Fibroblast of lung (primary cell): ENCODE measurements at regions not wholly inside any gene's neighbourhood (a gene's known extent, or its start where the extent isn't known, plus 50 kb on each side); places are given as distances from the start of the nearest gene placed in this dataset.

Source experiments
- DNase-seq, 2 donors: peaks; one replicate each; pipeline versions ENCODE4 v3.0.0 to v3.0.0-alpha.2; 2010; ENCODE audit warnings: low read depth in 2 of 2
- H2AFZ ChIP-seq: 2 replicates; pipeline ENCODE4 v1.5.1; 2012; ENCODE audit warnings: low read length, control low read depth, inconsistent platforms
- H3K27ac ChIP-seq: 2 replicates; pipeline ENCODE4 v1.5.1; 2011; ENCODE audit warnings: low read length, control low read depth; ENCODE audit not compliant: insufficient read depth
- H3K27me3 ChIP-seq: 2 replicates; pipeline ENCODE4 v1.5.1; 2011; ENCODE audit warnings: mild to moderate bottlenecking, low read length; ENCODE audit not compliant: control insufficient read depth, insufficient read depth
- H3K36me3 ChIP-seq: 2 replicates; pipeline ENCODE4 v1.5.1; 2011; ENCODE audit warnings: low read length; ENCODE audit not compliant: control insufficient read depth, insufficient read depth
- H3K4me1 ChIP-seq: 2 replicates; pipeline ENCODE4 v1.5.1; 2011; ENCODE audit warnings: low read length; ENCODE audit not compliant: control insufficient read depth, insufficient read depth; ENCODE audit errors: extremely low read depth
- H3K4me2 ChIP-seq: 2 replicates; pipeline ENCODE4 v1.5.1; 2011; ENCODE audit warnings: low read length, control low read depth; ENCODE audit not compliant: insufficient read depth; ENCODE audit errors: extremely low read depth
- H3K4me3 ChIP-seq, 4 experiments: fragments of 200-600 bp in 1 of 4; sonication (generic) in 1 of 4; replicated peaks in 1 of 4; 2 replicates each; pipeline ENCODE4 v1.5.1; 2011 to 2016; ENCODE audit warnings: low read length in 4 of 4, low read depth in 3 of 4, mild to moderate bottlenecking in 3 of 4, control low read depth in 2 of 4, inconsistent platforms in 1 of 4, mixed read lengths in 1 of 4; ENCODE audit not compliant: insufficient read depth in 1 of 4; ENCODE audit errors: control extremely low read depth in 1 of 4
- H3K79me2 ChIP-seq: 2 replicates; pipeline ENCODE4 v1.5.1; 2012; ENCODE audit warnings: mild to moderate bottlenecking, low read length, inconsistent platforms; ENCODE audit not compliant: control insufficient read depth, insufficient read depth
- H3K9ac ChIP-seq: 2 replicates; pipeline ENCODE4 v1.5.1; 2011; ENCODE audit warnings: mild to moderate bottlenecking, low read length, control low read depth; ENCODE audit not compliant: insufficient read depth
- H3K9me3 ChIP-seq: 2 replicates; pipeline ENCODE4 v1.5.1; 2012; ENCODE audit warnings: low read depth, low read length; ENCODE audit not compliant: control insufficient read depth, insufficient read depth
- H4K20me1 ChIP-seq: 2 replicates; pipeline ENCODE4 v1.5.1; 2011; ENCODE audit warnings: low read length; ENCODE audit not compliant: control insufficient read depth, insufficient read depth; ENCODE audit errors: extremely low read depth
- EZH2 ChIP-seq: IDR thresholded peaks from 2 replicates; pipeline ENCODE4 v1.5.1; 2012; ENCODE audit warnings: low read length, control low read depth, mild to moderate bottlenecking; ENCODE audit errors: missing control alignments
- TF ChIP-seq, protein P1 (sequence below), 2 donors: IDR thresholded peaks in 1 of 2; conservative IDR thresholded peaks in 1 of 2; 1 replicate in 1 of 2; 2 replicates in 1 of 2; pipeline ENCODE4 v1.5.1; 2011 to 2012; ENCODE audit warnings: low read length in 2 of 2, control low read depth in 1 of 2, inconsistent platforms in 1 of 2, low read depth in 1 of 2, mild to moderate bottlenecking in 1 of 2

DNA sequence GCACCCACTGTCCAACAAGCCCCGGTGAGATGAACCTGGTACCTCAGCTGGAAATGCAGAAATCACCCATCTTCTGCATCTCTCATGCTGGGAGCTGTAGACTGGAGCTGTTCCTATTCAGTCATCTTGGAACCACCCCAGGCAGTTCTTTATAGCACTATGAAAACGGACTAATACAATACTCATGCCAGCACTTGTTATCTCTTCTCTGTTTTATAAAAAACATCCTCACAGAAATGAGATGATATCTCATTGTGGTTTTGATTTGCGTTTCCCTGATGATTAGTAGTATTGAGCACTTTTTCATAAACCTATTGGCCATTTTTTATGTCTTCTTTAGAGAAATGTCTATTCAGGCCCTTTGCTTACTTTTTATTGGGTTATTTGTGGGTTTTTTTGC is 156.2 kb upstream of the ARPP21 start:
- H3K27ac ChIP-seq = no peak overlapping the region
- TF ChIP-seq EZH2 = no peak
- TF ChIP-seq, protein P1, sequence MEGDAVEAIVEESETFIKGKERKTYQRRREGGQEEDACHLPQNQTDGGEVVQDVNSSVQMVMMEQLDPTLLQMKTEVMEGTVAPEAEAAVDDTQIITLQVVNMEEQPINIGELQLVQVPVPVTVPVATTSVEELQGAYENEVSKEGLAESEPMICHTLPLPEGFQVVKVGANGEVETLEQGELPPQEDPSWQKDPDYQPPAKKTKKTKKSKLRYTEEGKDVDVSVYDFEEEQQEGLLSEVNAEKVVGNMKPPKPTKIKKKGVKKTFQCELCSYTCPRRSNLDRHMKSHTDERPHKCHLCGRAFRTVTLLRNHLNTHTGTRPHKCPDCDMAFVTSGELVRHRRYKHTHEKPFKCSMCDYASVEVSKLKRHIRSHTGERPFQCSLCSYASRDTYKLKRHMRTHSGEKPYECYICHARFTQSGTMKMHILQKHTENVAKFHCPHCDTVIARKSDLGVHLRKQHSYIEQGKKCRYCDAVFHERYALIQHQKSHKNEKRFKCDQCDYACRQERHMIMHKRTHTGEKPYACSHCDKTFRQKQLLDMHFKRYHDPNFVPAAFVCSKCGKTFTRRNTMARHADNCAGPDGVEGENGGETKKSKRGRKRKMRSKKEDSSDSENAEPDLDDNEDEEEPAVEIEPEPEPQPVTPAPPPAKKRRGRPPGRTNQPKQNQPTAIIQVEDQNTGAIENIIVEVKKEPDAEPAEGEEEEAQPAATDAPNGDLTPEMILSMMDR (conservative IDR thresholded peaks at IDR 0.05 in 1 of 2, IDR thresholded peaks at IDR 0.05 in 1 of 2; ENCODE audit: low read depth in 1 of 2, low read length in 2 of 2) = no peak
- no peaks in the 10 kb centered on the region for H4K20me1 ChIP-seq
- no peak overlapping the region for H3K4me3 ChIP-seq
- H3K27me3 ChIP-seq = no peaks in the 10 kb centered on the region
- no peaks in the 10 kb centered on the region for H3K4me1 ChIP-seq
- H3K36me3 ChIP-seq = no peaks in the 10 kb centered on the region
- no peak for DNase-seq
- H3K79me2 ChIP-seq = no peaks in the 10 kb centered on the region
- H3K4me2 ChIP-seq = no peak overlapping the region
- no peak overlapping the region for H2AFZ ChIP-seq
- H3K9me3 ChIP-seq = no peaks in the 10 kb centered on the region
- H3K9ac ChIP-seq = no peak overlapping the region

DNA sequence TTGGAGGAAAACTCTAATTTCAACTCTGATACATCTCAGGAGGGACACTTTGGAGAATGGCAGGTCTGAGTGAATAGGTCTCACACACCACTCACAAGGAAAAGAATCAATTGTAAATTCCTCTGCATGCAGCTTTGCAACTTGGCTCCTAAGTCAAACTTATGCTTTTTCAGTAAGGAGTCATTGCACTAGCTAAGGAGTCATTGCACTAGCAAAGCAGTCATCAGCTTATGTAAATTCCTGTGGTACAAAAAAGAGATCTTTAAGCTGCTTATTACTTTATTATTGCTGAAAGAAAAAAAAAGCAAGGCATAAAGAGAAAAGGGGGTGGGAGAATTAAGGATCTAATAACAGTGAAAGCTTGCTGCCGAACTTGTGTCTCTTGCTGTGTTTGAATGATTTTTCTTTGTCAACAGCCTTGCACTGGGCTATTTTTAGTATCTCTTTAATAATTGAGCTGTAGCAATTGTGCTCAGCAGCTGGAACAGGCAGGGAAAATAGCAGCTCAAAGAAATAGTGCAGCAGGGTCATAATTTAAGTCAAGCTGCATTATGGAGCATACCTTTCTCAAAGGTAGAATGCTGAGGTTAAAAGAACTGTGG is 154.3 kb upstream of the ARPP21 start:
- Histone ChIP-seq H3K4me3 (no peak overlapping the region), H2AFZ (no peak overlapping the region), H3K36me3 (no peaks in the 10 kb centered on the region), H4K20me1 (no peaks in the 10 kb centered on the region), H3K9ac (no peak overlapping the region), H3K27me3 (no peaks in the 10 kb centered on the region), H3K27ac (no peak overlapping the region), H3K4me1 (no peaks in the 10 kb centered on the region), H3K79me2 (no peaks in the 10 kb centered on the region), H3K4me2 (no peak overlapping the region), H3K9me3 (no peaks in the 10 kb centered on the region)
- TF ChIP-seq EZH2 = no peak
- TF ChIP-seq, protein P1 (conservative IDR thresholded peaks at IDR 0.05 in 1 of 2, IDR thresholded peaks at IDR 0.05 in 1 of 2; ENCODE audit: low read depth in 1 of 2, low read length in 2 of 2) = no peak
- no peak for DNase-seq

DNA sequence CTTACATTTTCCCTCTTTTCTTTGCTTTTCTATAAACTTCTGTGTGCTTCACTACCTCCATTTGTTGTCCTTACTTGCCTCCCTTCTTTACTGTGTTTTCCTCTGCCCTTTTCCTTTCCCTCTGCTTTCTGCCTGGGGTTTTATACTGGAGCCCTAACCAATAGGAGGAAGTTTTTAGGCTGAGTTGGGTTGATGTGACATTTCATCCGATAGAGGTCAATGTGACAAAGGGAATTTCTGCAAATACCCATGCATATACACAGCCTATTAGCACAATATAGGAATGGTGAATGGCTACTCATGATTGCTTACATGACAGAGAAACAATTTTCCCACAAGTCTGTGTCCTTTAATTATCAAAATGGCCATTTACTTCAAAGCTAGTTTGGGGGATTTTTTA is 153.0 kb upstream of the ARPP21 start:
- Histone ChIP-seq H4K20me1 (no peaks in the 10 kb centered on the region), H3K4me2 (no peak overlapping the region), H3K27me3 (no peaks in the 10 kb centered on the region), H2AFZ (no peak overlapping the region), H3K79me2 (no peaks in the 10 kb centered on the region), H3K9me3 (no peaks in the 10 kb centered on the region), H3K9ac (no peak overlapping the region), H3K4me1 (no peaks in the 10 kb centered on the region), H3K27ac (no peak overlapping the region), H3K36me3 (no peaks in the 10 kb centered on the region), H3K4me3 (no peak overlapping the region)
- TF ChIP-seq, protein P1 (conservative IDR thresholded peaks at IDR 0.05 in 1 of 2, IDR thresholded peaks at IDR 0.05 in 1 of 2; ENCODE audit: low read depth in 1 of 2, low read length in 2 of 2) = no peak
- TF ChIP-seq EZH2 = no peak
- no peak for DNase-seq
